H9 (cell line): ENCODE measurements at regions not wholly inside any gene's neighbourhood (a gene's known extent, or its start where the extent isn't known, plus 50 kb on each side); places are given as distances from the start of the nearest gene placed in this dataset.

ENCODE experiments used
- DNase-seq: peaks from one replicate; pipeline ENCODE4 v3.0.0-alpha.2; 2017
- H2AFZ ChIP-seq: one replicate; pipeline ENCODE4 v1.6.1; 2013; ENCODE audit warnings: mild to moderate bottlenecking, low read length, control low read depth, moderate library complexity
- H2AK5ac ChIP-seq: 2 replicates; pipeline ENCODE4 v1.6.1; 2013; ENCODE audit warnings: low read length, control low read depth, mixed read lengths; ENCODE audit not compliant: insufficient read length
- H2BK120ac ChIP-seq: one replicate; pipeline ENCODE4 v1.6.1; 2013; ENCODE audit warnings: low read depth, mild to moderate bottlenecking, low read length, control low read depth, inconsistent platforms; ENCODE audit not compliant: poor library complexity, severe bottlenecking
- H2BK12ac ChIP-seq: 2 replicates; pipeline ENCODE4 v1.6.1; 2013; ENCODE audit warnings: low read length, control low read depth, mixed read lengths, low read depth; ENCODE audit not compliant: insufficient read length
- H2BK15ac ChIP-seq: 2 replicates; pipeline ENCODE4 v1.6.1; 2013; ENCODE audit warnings: low read depth, low read length, control low read depth
- H2BK20ac ChIP-seq: one replicate; pipeline ENCODE4 v1.6.1; 2013; ENCODE audit warnings: low read depth, mild to moderate bottlenecking, low read length, control low read depth, inconsistent platforms; ENCODE audit not compliant: poor library complexity, severe bottlenecking
- H2BK5ac ChIP-seq: 2 replicates; pipeline ENCODE4 v1.6.1; 2013; ENCODE audit warnings: low read length, control low read depth, mixed read lengths; ENCODE audit not compliant: insufficient read length
- H3K14ac ChIP-seq: 2 replicates; pipeline ENCODE4 v1.6.1; 2013; ENCODE audit warnings: low read length, control low read depth; ENCODE audit not compliant: insufficient read depth
- H3K18ac ChIP-seq: 2 replicates; pipeline ENCODE4 v1.6.1; 2013; ENCODE audit warnings: low read depth, mild to moderate bottlenecking, mixed read lengths, low read length, control low read depth; ENCODE audit not compliant: insufficient read length
- H3K23ac ChIP-seq: 2 replicates; pipeline ENCODE4 v1.6.1; 2013; ENCODE audit warnings: low read length, control low read depth, mixed read lengths, low read depth; ENCODE audit not compliant: insufficient read length
- H3K23me2 ChIP-seq: 2 replicates; pipeline ENCODE4 v1.6.1; 2013; ENCODE audit warnings: low read depth, mild to moderate bottlenecking, mixed read lengths, low read length, control low read depth; ENCODE audit not compliant: insufficient read length, poor library complexity, severe bottlenecking
- H3K27ac ChIP-seq: 2 replicates; pipeline ENCODE4 v1.5.1; 2013; ENCODE audit warnings: low read length, control low read depth, mixed read lengths, low read depth; ENCODE audit not compliant: insufficient read length
- H3K27me3 ChIP-seq: 2 replicates; pipeline ENCODE4 v1.6.1; 2013; ENCODE audit warnings: low read length, control low read depth, inconsistent platforms; ENCODE audit not compliant: insufficient read depth
- H3K4ac ChIP-seq: 2 replicates; pipeline ENCODE4 v1.6.1; 2013; ENCODE audit warnings: low read depth, mild to moderate bottlenecking, control low read depth, inconsistent platforms, low read length, moderate library complexity
- H3K4me1 ChIP-seq: 2 replicates; pipeline ENCODE4 v1.6.1; 2013; ENCODE audit warnings: low read length, control low read depth, inconsistent platforms; ENCODE audit not compliant: insufficient read depth
- H3K4me2 ChIP-seq: 2 replicates; pipeline ENCODE4 v1.6.1; 2013; ENCODE audit warnings: low read length, control low read depth, mixed read lengths; ENCODE audit not compliant: insufficient read length, insufficient read depth
- H3K56ac ChIP-seq: 2 replicates; pipeline ENCODE4 v1.6.1; 2013; ENCODE audit warnings: low read depth, mild to moderate bottlenecking, mixed read lengths, low read length, control low read depth; ENCODE audit not compliant: insufficient read length
- H3K79me1 ChIP-seq: 2 replicates; pipeline ENCODE4 v1.6.1; 2013; ENCODE audit warnings: low read depth, mild to moderate bottlenecking, moderate library complexity, low read length, control low read depth, inconsistent platforms; ENCODE audit not compliant: insufficient read depth, poor library complexity, severe bottlenecking
- H3K79me2 ChIP-seq: 2 replicates; pipeline ENCODE4 v1.6.1; 2013; ENCODE audit warnings: low read length, control low read depth, inconsistent platforms; ENCODE audit not compliant: insufficient read depth
- H3K9ac ChIP-seq: 2 replicates; pipeline ENCODE4 v1.6.1; 2013; ENCODE audit warnings: low read length, control low read depth, mixed read lengths; ENCODE audit not compliant: insufficient read length; ENCODE audit errors: extremely low read depth
- H3K9me3 ChIP-seq: one replicate; pipeline ENCODE4 v1.6.1; 2013; ENCODE audit warnings: low read depth, low read length, inconsistent platforms; ENCODE audit not compliant: control insufficient read depth
- H3T11ph ChIP-seq: one replicate; pipeline ENCODE4 v1.6.1; 2013; ENCODE audit warnings: mild to moderate bottlenecking, low read length, control low read depth, inconsistent platforms
- H4K20me1 ChIP-seq: one replicate; pipeline ENCODE4 v1.6.1; 2013; ENCODE audit not compliant: control insufficient read depth, insufficient read length, insufficient read depth
- H4K5ac ChIP-seq: 2 replicates; pipeline ENCODE4 v1.6.1; 2013; ENCODE audit warnings: low read depth, mild to moderate bottlenecking, mixed read lengths, low read length, control low read depth; ENCODE audit not compliant: insufficient read length
- H4K8ac ChIP-seq: replicated peaks from 2 replicates; pipeline ENCODE4 v1.6.1; 2013; ENCODE audit warnings: low read length, control low read depth, mixed read lengths, low read depth; ENCODE audit not compliant: insufficient read length
- H4K91ac ChIP-seq: 2 replicates; pipeline ENCODE4 v1.6.1; 2013; ENCODE audit warnings: low read depth, mild to moderate bottlenecking, moderate library complexity, mixed read lengths, low read length, control low read depth; ENCODE audit not compliant: insufficient read length
- H3K27ac Mint-ChIP-seq, 3 experiments: 2 replicates in 2 of 3; 3 replicates in 1 of 3; pipeline ENCODE4 v1.8.0; 2020 to 2021; ENCODE audit warnings: mixed read lengths in 3 of 3, mild to moderate bottlenecking in 1 of 3, moderate library complexity in 1 of 3
- H3K27me3 Mint-ChIP-seq: 2 replicates; pipeline ENCODE4 v1.8.0; 2021; ENCODE audit warnings: low read depth, mild to moderate bottlenecking, moderate library complexity, mixed read lengths
- H3K36me3 Mint-ChIP-seq, 3 experiments: 2 replicates in 2 of 3; 3 replicates in 1 of 3; pipeline ENCODE4 v1.8.0; 2020 to 2021; ENCODE audit warnings: low read depth in 3 of 3, mixed read lengths in 3 of 3; ENCODE audit not compliant: insufficient read depth in 1 of 3
- H3K4me1 Mint-ChIP-seq, 2 experiments: 2 replicates each; pipeline ENCODE4 v1.8.0; 2020; ENCODE audit warnings: mixed read lengths in 2 of 2
- H3K4me3 Mint-ChIP-seq, 2 experiments: 2 replicates in 1 of 2; 3 replicates in 1 of 2; pipeline ENCODE4 v1.8.0; 2020 to 2021; ENCODE audit warnings: mild to moderate bottlenecking in 2 of 2, mixed read lengths in 2 of 2, moderate library complexity in 1 of 2
- H3K9me3 Mint-ChIP-seq, 2 experiments: 2 replicates in 1 of 2; 3 replicates in 1 of 2; pipeline ENCODE4 v1.8.0; 2020; ENCODE audit warnings: mild to moderate bottlenecking in 2 of 2, mixed read lengths in 2 of 2, moderate library complexity in 1 of 2
- CTCF ChIP-seq: fragments of 200-600 bp; sonication (generic); conservative IDR thresholded peaks from 3 replicates; pipeline ENCODE4 v1.8.0; 2021; ENCODE audit warnings: antibody characterized with exemption, mild to moderate bottlenecking
- WGBS: extraction: QIAGEN DNeasy Blood & Tissue Kit; methylation state at CpG from one replicate; pipeline ENCODE4 v1.1.7; 2013; ENCODE audit warnings: missing lambda C conversion rate, low lambda C conversion rate, mixed read lengths; ENCODE audit not compliant: insufficient read length; ENCODE audit errors: extremely low coverage; 5-methylcytosine and 5-hydroxymethylcytosine counted together

GRCh38 chr2:100753444-100753843 lies 66.5 kb upstream of the NPAS2 start:
- H3K9ac ChIP-seq = no peak overlapping the region
- no peak overlapping the region for H4K8ac ChIP-seq
- no peak overlapping the region for H3K56ac ChIP-seq
- no peak overlapping the region for H2BK5ac ChIP-seq
- no peak overlapping the region for H4K91ac ChIP-seq
- Mint-ChIP-seq H3K27me3 (peaks cover 16% of the 10 kb centered on the region), H3K27ac (no peak overlapping the region; a peak in 1 of 7 replicates), H3K4me1 (peaks cover 0 to 4% of the 10 kb centered on the region in 2 experiments; a peak in 2 of 4 replicates), H3K36me3 (no peaks in the 10 kb centered on the region; a peak in 2 of 7 replicates), H3K4me3 (no peak overlapping the region), H3K9me3 (no peaks in the 10 kb centered on the region)
- no peaks in the 10 kb centered on the region for H3K23me2 ChIP-seq
- H3K27ac ChIP-seq = no peak overlapping the region
- H2BK20ac ChIP-seq = no peak overlapping the region
- no peak for TF ChIP-seq CTCF
- no peaks in the 10 kb centered on the region for H3K4me1 ChIP-seq
- H4K20me1 ChIP-seq = no peaks in the 10 kb centered on the region
- no peak overlapping the region for H2BK120ac ChIP-seq
- H3K23ac ChIP-seq = no peak overlapping the region
- no peak overlapping the region for H2BK12ac ChIP-seq
- DNase-seq = no peak
- H2AFZ ChIP-seq = no peak overlapping the region
- H3K27me3 ChIP-seq = no peaks in the 10 kb centered on the region
- H3K4ac ChIP-seq = no peak overlapping the region
- H2BK15ac ChIP-seq = no peak overlapping the region
- H4K5ac ChIP-seq = no peak overlapping the region
- no peaks in the 10 kb centered on the region for H3K79me2 ChIP-seq
- H2AK5ac ChIP-seq = no peak overlapping the region
- no peak overlapping the region for H3K18ac ChIP-seq
- no peaks in the 10 kb centered on the region for H3K79me1 ChIP-seq
- WGBS = no CpG with 5 or more reads among the region's 4 CpGs
- H3K9me3 ChIP-seq = no peaks in the 10 kb centered on the region
- H3K14ac ChIP-seq = no peak overlapping the region
- no peak overlapping the region for H3K4me2 ChIP-seq
- H3T11ph ChIP-seq = no peak overlapping the region
